GM19463 (cell line): ENCODE measurements at regions not wholly inside any gene's neighbourhood (a gene's known extent, or its start where the extent isn't known, plus 50 kb on each side); places are given as distances from the start of the nearest gene placed in this dataset.
"Not testable (repeated sequence)": the region's sequence is repeated elsewhere in the genome, so short reads cannot be mapped to it uniquely, and the experiment has no call there.

Experiments
- ATAC-seq: cut with Tn5 transposase; IDR thresholded peaks from one replicate; pipeline ENCODE4 v1.9.1; 2021; ENCODE audit warnings: mild to moderate bottlenecking, moderate library complexity; ENCODE audit not compliant: unreplicated experiment

DNA sequence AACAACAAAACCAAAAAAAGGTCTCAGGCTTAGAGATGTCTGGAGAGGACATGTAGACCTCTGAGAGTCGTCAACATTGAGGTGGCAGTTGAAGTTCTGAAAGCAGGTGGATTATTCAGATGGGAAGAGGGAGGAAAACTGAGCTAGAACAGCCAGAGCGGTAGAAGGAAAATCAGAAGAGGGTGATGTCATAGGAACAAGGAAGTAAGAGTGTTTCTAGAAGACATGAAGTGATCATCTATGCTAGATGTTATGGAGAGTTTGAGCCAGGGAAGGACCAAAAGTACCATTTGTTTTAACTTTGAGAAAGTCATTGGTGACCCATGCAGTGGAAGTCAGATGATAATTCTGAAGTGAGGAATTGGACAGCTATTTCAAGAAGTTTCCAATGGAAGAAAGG, 316.2 kb upstream of the RGS6 start:
- ATAC-seq, result no peak

DNA sequence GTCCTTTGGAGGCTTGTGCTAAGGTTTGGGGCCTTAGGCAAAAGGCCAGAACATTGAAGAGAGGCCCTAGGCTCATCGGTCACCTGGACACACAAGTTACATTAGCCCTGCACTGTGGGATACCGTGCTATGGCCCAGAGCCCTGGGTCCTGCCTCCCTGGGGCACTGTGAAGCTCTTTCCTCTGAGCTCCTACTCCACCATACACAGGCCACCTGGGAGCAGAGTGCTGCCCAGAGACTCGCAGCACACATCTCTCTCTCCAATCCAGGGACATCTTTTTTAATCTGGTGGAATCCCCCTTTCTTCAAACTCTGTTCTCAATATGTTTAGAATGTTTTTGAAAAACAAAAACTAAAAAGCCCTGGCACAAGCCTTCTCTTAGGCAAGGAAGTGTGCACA, 314.2 kb upstream of the RGS6 start:
- no peak for ATAC-seq

DNA sequence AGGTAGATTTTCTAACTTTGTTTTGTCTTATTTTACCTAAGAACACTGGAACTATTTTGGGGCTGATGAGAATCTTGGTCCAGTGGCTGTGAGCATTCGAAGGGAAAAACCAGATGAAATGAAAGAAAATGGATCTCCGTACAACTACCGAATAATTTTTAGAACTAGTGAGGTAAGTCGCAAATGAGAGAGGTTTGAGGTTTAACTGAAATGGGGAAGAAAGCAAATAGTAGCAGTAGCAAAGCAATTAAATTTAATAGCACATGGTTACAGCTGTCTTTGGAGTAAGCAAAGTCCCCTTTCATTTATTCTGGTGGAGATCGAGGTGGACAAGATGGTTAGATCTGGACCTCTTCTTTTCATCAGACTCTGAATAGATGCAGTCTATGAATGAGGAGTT, 313.5 kb upstream of the RGS6 start:
- ATAC-seq, result no peak

DNA sequence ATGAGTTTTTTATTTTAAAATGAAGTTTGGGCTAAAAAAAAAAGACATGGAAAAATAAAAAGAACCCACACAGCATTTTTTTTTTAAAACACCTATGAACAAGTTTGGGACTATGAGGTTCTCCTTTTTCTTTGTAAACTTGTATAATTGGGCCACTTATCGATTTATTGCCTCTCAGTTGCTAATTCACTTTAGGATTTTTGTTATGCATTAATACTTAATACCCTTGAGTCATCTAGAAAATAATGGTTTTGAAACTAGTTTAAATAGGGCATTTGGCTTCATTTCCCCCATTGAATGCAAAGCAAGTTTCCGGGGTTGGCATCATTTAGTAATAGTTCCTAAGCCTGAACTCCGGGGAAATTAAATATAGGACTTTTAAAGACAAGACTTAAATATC, 312.8 kb upstream of the RGS6 start:
- ATAC-seq, result no peak

- ATAC-seq, result no peak
Observed at GRCh38 chr14:71620401-71620800, 311.8 kb upstream of the RGS6 start.

DNA sequence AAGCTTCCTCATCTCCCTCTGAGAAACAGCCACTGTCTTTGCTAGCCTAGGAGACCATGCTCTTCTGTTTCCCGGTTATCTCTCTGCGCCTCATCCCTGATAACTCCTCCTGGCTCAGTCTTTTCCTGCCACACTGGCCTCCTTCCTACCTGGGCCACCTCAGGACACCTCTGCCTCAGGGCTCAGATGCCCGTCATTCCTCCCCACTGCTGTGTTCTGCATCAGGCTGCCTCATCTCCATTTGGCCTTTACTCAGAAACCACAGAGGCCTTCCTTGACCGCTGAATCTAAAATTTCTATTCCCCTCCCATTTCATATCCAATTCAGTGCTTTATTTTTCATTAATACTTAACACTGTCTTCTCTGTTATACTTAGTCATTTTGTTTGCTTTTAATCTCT, 311.0 kb upstream of the RGS6 start:
- no peak for ATAC-seq

DNA sequence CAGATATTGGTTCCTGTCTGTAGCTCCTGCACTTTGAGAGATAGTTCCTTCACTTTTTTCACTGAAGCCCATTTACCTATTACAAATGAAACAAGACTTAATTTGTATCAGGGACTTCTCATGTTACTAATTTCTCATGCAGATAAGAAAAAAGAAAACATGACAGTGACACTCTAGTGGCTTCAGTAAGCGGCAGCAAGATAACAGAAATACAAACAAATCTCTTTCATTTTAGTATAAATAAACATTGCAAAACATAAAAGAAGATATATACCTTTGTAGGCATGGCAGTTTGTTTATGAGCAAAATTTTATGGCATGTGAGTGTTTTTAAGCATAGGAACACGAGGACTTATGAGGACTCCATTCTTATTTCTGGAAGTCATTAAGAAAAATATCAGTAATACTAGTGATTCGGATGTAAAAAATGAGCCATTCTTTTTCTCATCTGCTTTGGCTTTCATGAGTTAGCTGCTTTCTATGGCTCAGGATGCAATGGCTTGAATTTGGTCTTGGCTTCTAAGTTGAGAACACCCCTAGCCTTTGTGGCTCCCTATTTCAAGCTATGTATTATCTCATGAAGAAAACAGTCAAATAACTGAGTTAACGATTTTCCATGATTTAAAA, 310.1 kb upstream of the RGS6 start:
- ATAC-seq, result no peak

- no peak for ATAC-seq
Observed at GRCh38 chr14:71623939-71624338, 308.3 kb upstream of the RGS6 start.

GRCh38 chr14:71625175-71625574, 307.1 kb upstream of the RGS6 start:
- ATAC-seq, result no peak

DNA sequence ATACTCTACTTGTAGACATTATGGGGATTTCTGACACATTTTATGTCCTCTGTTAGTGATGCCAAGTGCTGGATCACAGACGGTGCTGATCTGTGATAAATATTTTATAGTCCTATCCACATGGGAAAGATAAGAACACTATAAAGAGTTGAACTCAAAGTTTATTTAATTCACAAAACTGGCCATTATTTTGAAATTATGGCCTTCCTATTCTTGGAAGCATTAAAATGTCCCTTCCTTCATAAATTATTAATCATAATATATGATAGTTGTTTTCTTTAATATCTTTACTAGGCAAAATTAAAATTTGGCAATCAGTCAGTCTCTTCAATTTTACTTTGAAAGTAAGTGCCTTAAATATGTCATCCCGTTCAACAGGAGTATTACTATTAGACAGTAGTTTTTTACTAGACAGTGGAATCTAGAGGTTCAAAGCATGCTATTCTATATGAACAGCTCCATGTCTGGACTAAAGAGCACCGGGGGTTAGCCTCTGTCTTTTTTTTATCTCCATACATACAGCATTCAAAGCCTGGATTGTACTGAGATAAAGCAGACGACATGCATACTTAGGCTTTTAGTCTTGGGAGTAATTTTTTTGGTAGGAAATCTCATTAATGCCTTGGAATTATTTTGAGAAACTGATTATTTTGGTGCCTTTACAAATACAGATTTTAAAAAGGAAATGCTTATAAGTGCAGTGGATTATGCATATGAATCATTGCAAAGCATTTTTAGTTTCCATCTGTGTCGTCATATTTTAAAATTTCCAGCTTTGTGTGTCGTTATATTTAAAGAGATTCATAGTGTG, 306.1 kb upstream of the RGS6 start:
- ATAC-seq, result no peak

GRCh38 chr14:71628433-71628832, 303.8 kb upstream of the RGS6 start:
- ATAC-seq, result no peak

DNA sequence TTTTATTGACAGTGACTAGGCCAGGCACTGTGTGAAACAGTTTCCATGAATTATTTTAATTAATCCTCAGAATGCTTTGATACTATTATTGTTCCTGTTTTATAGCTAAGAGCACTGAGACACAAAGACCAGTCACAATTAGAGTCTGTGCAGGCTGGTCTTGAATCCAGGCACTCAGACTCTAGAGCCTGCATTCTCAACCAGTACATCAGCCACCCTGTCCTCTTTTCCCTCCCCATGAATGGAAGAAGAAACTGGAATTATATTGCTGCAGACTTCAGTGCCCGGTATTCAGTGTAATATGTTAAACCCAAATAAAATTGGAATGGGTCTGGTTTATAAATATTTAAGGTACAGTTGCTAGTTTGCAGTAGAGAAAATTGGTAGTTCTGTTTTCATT, 303.0 kb upstream of the RGS6 start:
- ATAC-seq, result no peak

GRCh38 chr14:71629765-71630492, 302.3 kb upstream of the RGS6 start:
- no peak for ATAC-seq

DNA sequence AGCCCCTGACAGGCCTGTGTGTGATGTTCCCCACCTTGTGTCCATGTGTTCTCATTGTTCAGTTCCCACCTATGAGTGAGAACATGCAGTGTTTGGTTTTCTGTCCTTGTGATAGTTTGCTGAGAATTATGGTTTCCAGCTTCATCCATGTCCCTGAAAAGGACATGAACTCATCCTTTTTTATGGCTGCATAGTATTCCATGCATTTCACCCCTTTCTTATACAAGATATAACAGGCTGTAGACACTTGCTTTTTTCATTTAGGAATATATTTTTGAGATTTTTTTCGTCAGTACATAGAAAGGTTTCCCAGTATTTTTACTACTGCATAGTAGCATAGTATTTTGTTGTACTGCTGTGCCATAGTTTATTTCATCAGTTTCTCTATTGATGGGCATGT, 301.2 kb upstream of the RGS6 start:
- ATAC-seq, result not testable (repeated sequence)

GRCh38 chr14:71632440-71632946, 299.7 kb upstream of the RGS6 start:
- no peak for ATAC-seq

DNA sequence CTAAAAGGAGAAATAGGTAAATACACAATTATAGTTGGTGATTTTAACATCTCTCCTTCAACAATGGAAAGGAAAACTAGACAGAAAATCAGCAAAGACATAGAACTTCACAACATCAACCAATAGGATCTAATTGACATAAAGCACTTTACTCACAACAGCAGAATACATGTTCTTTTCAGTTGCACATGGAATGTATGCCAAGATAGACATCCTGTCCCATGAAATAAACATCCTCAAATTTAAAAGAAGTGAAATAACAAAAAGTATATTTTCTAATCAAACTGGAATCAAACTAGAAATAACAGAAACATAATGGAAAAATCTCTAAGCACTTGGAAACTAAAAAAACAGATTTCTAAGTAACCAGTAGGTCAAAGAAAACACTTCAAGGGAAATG, 296.2 kb upstream of the RGS6 start:
- ATAC-seq, result no peak

DNA sequence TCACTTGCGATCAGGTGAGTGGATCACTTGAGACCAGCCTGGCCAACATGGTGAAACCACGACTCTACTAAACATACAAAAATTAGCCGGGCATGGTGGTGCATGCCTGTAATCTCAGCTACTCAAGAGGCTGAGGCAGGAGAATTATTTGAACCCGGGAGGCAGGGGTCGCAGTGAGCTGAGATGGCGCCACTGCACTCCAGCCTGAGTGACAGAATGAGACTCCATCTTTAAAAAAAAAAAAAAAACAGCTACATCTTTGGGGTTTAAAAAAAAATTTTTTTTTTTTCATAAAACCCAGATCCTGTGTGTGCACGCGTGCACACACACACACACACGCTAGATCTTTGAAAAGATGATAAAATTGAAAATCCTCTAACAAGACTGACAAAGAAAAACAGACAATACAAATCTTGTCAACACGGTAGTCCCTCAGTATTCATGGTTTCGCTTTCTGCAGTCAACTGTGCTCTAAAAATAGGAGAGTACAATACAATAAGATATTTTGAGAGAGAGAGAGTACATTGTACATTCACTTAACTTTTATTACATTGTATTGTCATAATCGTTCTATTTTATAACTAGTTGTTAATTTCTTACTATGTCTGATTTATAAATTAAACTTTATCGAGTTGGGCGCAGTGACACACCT, 295.3 kb upstream of the RGS6 start:
- ATAC-seq, result no peak

DNA sequence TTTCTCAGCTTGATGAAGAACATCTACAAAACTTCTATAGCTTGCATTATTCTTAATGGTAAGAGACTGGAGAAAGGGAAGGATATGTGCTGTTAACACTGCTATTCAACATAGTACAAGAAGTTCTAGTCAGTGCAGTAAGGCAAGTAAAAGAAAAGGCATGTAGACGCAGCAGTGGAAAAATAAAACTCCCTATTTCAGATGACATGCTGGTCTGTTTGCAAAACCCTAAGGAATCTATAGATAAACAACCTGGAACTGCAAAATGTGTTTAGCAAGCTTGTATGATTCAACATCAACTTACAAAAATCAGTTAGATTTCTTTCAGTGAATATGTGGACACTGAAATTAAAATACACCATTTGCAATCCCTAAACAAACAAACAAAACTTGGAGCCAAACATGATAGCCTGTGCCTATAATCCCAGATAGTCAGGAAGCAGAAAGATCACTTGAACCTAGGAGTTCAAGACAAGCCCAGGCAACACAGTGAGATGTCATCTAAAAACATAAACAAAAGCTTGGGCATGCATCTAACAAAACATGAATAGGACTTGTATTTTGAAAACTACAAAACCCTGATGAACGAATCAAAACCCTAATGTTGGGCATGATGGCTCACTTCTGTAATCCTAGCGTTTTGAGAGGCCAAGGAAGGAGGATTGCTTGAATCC, 293.6 kb upstream of the RGS6 start:
- ATAC-seq, result no peak

GRCh38 chr14:71642715-71643114, 289.5 kb upstream of the RGS6 start:
- ATAC-seq, result no peak

DNA sequence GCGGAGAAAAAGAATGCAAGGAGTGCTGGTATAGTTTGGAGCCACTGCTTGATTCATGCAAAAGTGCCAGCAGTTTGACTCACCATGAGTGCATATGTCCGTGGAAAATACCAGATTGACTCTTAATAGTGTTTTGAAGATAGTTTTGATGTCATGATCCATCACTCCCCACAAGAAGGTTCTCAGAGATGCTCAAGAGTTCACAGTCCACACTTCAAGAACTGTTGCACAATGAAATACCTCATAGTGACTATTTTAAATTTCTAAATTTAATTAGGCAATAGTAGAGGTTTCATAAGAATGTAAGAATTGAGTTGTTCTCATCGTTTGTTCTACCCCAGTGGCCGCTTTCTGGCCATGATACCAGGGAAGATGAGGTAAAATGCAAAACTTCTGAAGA, 286.6 kb upstream of the RGS6 start:
- no peak for ATAC-seq

DNA sequence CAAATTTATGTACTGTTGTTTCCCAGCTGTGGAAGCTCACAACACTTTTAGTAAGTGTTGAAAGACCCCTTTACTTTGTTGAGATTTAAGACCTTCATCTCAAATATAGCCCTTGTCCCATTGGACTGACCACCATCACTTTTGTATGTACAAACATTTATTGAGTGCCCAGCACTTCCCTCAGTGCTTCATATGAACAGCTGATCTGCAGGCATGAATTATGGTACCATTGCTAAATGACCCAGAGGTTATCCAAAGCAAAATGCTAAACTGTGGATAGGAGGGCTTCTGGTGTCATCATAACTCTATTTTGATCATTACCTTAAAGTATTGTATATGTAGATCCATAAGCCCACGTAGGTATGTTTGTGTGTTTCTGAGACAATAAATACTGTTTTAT, 285.7 kb upstream of the RGS6 start:
- no peak for ATAC-seq
